Fibroblast of lung (primary cell): ENCODE measurements at regions not wholly inside any gene's neighbourhood (a gene's known extent, or its start where the extent isn't known, plus 50 kb on each side); places are given as distances from the start of the nearest gene placed in this dataset.

Experiments
- CTCF ChIP-seq, 2 donors: IDR thresholded peaks in 1 of 2; conservative IDR thresholded peaks in 1 of 2; 1 replicate in 1 of 2; 2 replicates in 1 of 2; pipeline ENCODE4 v1.5.1; 2011 to 2012; ENCODE audit warnings: low read length in 2 of 2, control low read depth in 1 of 2, inconsistent platforms in 1 of 2, low read depth in 1 of 2, mild to moderate bottlenecking in 1 of 2
- EZH2 ChIP-seq: IDR thresholded peaks from 2 replicates; pipeline ENCODE4 v1.5.1; 2012; ENCODE audit warnings: low read length, control low read depth, mild to moderate bottlenecking; ENCODE audit errors: missing control alignments

- no peak for TF ChIP-seq CTCF (conservative IDR thresholded peaks at IDR 0.05 in 1 of 2, IDR thresholded peaks at IDR 0.05 in 1 of 2; ENCODE audit: low read depth in 1 of 2, low read length in 2 of 2)
- TF ChIP-seq EZH2, result no peak
Measured at GRCh38 chr11:19574916-19575315, 137.7 kb upstream of the NAV2 start.
